AG10803 (cell line): ENCODE measurements at regions not wholly inside any gene's neighbourhood (a gene's known extent, or its start where the extent isn't known, plus 50 kb on each side); places are given as distances from the start of the nearest gene placed in this dataset.

Experiments used
- DNase-seq: peaks from one replicate; pipeline ENCODE4 v3.0.0; 2010; ENCODE audit warnings: low read depth
- H3K4me3 ChIP-seq: 2 replicates; pipeline ENCODE4 v1.5.1; 2011; ENCODE audit warnings: mild to moderate bottlenecking, low read length, control low read depth
- TF ChIP-seq, protein P1 (sequence below): conservative IDR thresholded peaks from 2 replicates; pipeline ENCODE4 v1.5.1; 2011; ENCODE audit warnings: mild to moderate bottlenecking, low read length, control low read depth, inconsistent platforms

DNA sequence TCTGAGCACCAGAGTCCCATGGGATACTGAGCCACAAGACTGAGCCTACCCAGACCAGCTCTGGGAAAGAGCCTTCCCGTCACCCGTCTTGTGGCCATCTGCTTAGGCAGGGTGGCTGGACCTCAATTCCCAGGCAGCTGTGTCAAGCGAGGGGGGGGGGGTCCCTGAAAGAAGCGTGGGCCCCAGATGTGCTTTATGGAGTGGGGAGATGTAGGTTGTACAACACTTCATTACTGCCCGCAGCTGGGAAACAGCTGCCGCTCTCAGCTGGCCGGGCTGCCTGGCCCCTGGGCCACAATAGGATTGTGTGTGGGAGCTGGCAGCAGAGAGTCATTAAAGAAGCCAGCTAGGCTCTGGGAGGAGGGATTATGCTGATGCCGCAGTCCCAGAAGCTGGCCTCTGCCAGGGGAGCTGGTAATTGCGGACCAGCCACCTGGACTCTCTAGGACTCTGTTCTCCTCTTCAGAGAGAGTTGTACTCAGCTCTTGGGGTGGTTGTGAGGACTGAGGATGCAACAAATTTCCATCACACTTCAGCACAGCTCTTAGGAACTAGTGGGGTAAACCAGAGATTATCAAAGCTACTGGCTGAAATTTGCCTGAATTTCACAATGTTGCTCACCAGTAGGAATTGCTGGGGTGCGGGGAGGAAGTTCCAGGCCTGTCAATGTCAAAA lies 145.4 kb downstream of the GADD45G start:
- H3K4me3 ChIP-seq, result no peak overlapping the region
- TF ChIP-seq, protein P1, sequence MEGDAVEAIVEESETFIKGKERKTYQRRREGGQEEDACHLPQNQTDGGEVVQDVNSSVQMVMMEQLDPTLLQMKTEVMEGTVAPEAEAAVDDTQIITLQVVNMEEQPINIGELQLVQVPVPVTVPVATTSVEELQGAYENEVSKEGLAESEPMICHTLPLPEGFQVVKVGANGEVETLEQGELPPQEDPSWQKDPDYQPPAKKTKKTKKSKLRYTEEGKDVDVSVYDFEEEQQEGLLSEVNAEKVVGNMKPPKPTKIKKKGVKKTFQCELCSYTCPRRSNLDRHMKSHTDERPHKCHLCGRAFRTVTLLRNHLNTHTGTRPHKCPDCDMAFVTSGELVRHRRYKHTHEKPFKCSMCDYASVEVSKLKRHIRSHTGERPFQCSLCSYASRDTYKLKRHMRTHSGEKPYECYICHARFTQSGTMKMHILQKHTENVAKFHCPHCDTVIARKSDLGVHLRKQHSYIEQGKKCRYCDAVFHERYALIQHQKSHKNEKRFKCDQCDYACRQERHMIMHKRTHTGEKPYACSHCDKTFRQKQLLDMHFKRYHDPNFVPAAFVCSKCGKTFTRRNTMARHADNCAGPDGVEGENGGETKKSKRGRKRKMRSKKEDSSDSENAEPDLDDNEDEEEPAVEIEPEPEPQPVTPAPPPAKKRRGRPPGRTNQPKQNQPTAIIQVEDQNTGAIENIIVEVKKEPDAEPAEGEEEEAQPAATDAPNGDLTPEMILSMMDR, result no peak
- DNase-seq, result peak; percentile 31

DNA sequence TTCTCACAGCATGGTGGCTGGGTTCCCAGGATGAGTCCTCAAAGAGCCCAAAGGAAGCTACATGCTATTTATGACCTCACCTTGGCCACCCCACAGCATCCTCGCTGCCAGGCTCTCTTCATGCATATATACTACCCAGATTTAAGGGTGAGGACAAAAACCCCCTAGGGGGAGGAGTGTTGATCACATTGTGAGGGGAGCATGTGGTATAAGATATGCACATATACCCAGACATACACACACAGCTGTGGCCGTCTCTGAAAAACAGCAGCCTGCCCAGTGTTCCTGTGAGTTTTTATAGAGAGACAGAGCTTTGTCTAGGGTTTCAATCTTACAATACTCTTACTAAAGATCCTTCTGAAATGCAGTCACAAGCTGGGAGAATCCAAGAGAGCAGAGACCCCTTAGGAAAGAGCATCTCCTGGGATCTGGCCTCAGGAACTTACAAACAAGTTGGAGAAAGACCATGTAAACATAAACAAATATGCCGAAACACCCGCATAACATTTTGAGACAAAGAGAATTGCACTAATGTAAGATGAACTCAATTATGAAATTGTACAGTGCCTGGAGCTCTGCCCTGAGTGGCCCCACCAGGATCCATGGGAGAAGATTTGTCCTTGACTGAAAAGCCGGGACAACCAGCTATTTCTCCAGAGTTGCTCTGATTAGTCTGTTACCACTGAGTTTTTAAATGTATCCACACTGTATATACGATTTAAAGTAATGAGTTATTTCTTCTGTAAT lies 146.4 kb downstream of the GADD45G start:
- TF ChIP-seq, protein P1, result no peak
- DNase-seq, result no peak
- no peak overlapping the region for H3K4me3 ChIP-seq

DNA sequence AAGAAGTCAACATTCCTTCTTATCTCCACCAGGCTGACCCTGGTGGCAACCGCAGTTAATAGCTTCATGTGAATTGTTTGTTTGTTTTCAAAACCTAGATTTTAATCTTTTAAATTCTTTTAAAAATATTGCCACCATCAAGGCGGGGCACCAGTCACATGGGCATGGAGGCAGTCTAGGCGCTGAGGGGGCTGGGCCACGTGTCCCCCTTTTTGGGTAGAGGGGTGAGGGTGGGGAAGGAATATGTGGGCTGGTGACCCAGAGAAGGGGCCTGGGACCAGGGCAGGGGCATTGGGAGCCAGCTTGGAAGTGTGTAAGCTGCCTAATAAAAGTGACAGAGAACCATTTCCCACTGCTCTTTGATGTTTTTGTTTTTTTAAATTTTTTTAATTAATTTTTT lies 147.3 kb downstream of the GADD45G start:
- TF ChIP-seq, protein P1, result no peak
- no peak overlapping the region for H3K4me3 ChIP-seq
- DNase-seq, result no peak

DNA sequence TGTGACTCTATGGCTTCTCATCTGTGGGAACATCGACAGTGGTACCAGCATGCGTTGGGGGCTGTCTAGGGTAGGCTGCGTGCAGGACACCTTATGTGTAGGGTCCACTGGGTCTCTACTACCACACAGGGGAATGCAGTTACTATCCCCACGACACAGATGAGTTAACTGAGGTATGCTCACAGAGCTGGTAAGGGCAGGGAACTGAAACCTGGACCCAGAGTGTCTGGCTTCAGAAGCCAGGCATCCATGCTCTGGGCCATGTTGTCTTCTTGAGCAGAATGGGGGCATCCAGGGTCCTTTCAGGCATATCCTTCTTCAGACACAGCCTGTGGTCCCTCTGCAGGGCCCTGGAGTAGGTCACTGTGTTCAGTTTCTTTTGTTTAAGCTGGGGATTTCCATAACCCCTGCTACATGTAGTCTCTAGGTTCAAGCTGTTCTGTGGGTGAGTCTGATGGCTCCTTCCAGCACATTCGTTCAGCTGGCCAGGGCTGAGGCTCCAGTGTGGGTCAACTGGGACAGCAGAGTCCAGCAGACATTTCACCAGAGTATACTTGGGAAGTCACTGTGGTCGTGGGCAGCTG lies 148.8 kb downstream of the GADD45G start:
- no peak overlapping the region for H3K4me3 ChIP-seq
- no peak for DNase-seq
- TF ChIP-seq, protein P1, result no peak

DNA sequence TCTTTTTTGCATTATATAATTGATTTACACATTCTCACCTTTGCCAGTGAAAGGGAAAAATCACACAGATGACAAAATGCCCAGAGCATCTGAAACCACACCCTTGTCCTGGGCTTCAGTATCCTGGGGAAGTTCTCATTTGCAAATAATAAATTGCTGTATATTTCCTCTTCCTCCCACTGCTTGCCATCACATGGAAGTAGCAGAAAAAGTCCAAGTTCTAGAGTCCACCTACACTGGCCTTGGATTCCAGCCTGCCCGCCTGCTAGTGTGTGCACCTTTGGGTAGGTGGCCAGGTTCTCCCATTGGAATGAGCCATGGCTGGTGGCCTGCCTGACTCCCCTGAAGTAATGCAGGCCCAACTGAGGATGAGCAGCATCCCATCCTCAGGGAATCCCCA lies 149.4 kb downstream of the GADD45G start:
- TF ChIP-seq, protein P1, result no peak

DNA sequence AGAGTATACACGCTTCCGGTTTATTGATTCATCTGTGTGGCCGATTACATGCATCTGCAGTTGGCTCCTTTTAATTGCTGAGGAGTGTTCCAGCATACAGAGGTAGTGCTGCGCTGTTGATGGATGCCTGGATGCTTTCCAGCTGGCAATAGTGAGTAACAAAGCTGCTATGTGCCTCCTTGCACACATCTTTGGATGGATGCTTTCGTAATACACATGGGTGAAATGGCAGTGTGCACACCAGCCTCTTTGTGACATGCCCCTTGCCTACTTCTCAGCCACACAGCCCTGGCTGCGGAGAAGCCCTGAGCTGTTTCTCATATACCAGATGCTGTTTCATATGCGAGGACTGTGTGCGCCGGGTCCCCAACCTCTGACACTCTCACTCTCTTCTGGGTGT lies 151.0 kb downstream of the GADD45G start:
- H3K4me3 ChIP-seq, result no peak overlapping the region
- TF ChIP-seq, protein P1, result no peak
- DNase-seq, result no peak

More for the DNA sequence above, 149.4 kb downstream of the GADD45G start:
- DNase-seq, result no peak
- H3K4me3 ChIP-seq, result no peak overlapping the region
